ENCODE measurements at regions not wholly inside any gene's neighbourhood (a gene's known extent, or its start where the extent isn't known, plus 50 kb on each side); places are given as distances from the start of the nearest gene placed in this dataset.

DNA sequence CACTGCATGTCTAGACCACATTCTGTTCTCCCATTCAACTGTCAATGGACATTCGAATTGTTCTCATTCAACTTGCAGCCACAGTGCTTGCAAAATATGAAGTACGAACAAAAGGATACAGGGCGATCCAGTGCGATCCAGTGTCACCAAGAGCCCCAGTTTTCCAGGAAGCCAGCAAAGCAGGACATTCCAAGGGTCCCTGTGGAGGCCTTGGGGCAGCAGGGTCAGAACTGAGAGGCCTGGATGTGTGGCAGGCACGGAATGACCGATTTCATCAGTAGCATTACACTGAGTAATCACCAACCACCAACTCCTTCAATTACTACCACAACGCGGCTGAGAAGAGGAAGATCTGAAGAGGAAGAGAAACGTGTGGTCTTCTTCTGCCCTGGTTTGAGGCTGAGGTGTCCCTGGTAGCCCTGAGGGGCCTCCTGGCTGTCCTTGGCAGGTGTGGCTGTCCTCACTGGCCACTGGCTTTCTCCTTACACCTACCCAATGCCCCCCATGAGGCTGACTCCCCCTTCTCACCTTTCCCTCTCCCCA lies 172.7 kb upstream of the FHL2 start:
- no peak for DNase-seq (ENCODE audit: low read depth in 2 of 2)
- Histone ChIP-seq H3K36me3 (ENCODE audit: control insufficient read depth, insufficient read depth, low read length) (no peaks in the 10 kb centered on the region), H2AFZ (ENCODE audit: low read length) (no peak overlapping the region), H3K9me3 (ENCODE audit: control insufficient read depth, insufficient read depth, low read depth, low read length) (no peaks in the 10 kb centered on the region), H3K27ac (ENCODE audit: insufficient read depth, low read length) (no peak overlapping the region), H3K4me1 (ENCODE audit: control insufficient read depth, extremely low read depth, insufficient read depth, low read length) (no peaks in the 10 kb centered on the region), H3K4me3 (replicated peaks in 1 of 4; ENCODE audit: control extremely low read depth in 1 of 4, insufficient read depth in 1 of 4, low read depth in 3 of 4, low read length in 4 of 4) (no peak overlapping the region), H3K4me2 (ENCODE audit: extremely low read depth, insufficient read depth, low read length) (no peak overlapping the region), H3K79me2 (ENCODE audit: control insufficient read depth, insufficient read depth, low read length) (no peaks in the 10 kb centered on the region), H3K27me3 (ENCODE audit: control insufficient read depth, insufficient read depth, low read length) (peaks cover 3% of the 10 kb centered on the region), H3K9ac (ENCODE audit: insufficient read depth, low read length) (no peak overlapping the region), H4K20me1 (ENCODE audit: control insufficient read depth, extremely low read depth, insufficient read depth, low read length) (no peaks in the 10 kb centered on the region)
- no peak for TF ChIP-seq EZH2 (IDR thresholded peaks at IDR 0.05; ENCODE audit: low read length, missing control alignments)
- TF ChIP-seq CTCF (conservative IDR thresholded peaks at IDR 0.05 in 1 of 2, IDR thresholded peaks at IDR 0.05 in 1 of 2; ENCODE audit: low read depth in 1 of 2, low read length in 2 of 2), result no peak

DNA sequence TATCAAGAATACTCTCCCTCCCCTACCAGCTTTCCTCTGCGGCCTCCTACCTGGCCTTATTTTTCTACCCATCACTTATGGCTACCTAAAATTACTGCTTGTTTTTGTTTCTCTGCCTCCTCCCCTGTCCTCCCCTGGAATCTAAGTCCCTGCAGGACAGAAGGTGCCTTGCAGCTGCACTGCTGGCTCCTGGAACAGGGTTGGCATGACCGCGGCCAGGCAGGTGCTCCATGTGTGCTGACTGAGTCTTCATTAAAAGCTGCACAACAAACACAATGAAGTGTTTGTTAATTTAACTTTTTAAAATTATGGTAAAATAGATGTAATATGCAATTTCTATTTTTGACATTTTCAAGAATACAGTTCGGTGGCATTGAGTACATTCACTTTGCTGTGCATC lies 171.9 kb upstream of the FHL2 start:
- Histone ChIP-seq H3K4me1 (ENCODE audit: control insufficient read depth, extremely low read depth, insufficient read depth, low read length) (no peaks in the 10 kb centered on the region), H3K9ac (ENCODE audit: insufficient read depth, low read length) (no peak overlapping the region), H3K27me3 (ENCODE audit: control insufficient read depth, insufficient read depth, low read length) (peaks cover 5% of the 10 kb centered on the region), H3K4me2 (ENCODE audit: extremely low read depth, insufficient read depth, low read length) (no peak overlapping the region), H3K79me2 (ENCODE audit: control insufficient read depth, insufficient read depth, low read length) (no peaks in the 10 kb centered on the region), H3K4me3 (replicated peaks in 1 of 4; ENCODE audit: control extremely low read depth in 1 of 4, insufficient read depth in 1 of 4, low read depth in 3 of 4, low read length in 4 of 4) (no peak overlapping the region), H3K36me3 (ENCODE audit: control insufficient read depth, insufficient read depth, low read length) (no peaks in the 10 kb centered on the region), H3K9me3 (ENCODE audit: control insufficient read depth, insufficient read depth, low read depth, low read length) (no peaks in the 10 kb centered on the region), H3K27ac (ENCODE audit: insufficient read depth, low read length) (no peak overlapping the region), H4K20me1 (ENCODE audit: control insufficient read depth, extremely low read depth, insufficient read depth, low read length) (no peaks in the 10 kb centered on the region), H2AFZ (ENCODE audit: low read length) (no peak overlapping the region)
- no peak for DNase-seq (ENCODE audit: low read depth in 2 of 2)
- TF ChIP-seq CTCF (conservative IDR thresholded peaks at IDR 0.05 in 1 of 2, IDR thresholded peaks at IDR 0.05 in 1 of 2; ENCODE audit: low read depth in 1 of 2, low read length in 2 of 2) (no peak), EZH2 (IDR thresholded peaks at IDR 0.05; ENCODE audit: low read length, missing control alignments) (no peak)

DNA sequence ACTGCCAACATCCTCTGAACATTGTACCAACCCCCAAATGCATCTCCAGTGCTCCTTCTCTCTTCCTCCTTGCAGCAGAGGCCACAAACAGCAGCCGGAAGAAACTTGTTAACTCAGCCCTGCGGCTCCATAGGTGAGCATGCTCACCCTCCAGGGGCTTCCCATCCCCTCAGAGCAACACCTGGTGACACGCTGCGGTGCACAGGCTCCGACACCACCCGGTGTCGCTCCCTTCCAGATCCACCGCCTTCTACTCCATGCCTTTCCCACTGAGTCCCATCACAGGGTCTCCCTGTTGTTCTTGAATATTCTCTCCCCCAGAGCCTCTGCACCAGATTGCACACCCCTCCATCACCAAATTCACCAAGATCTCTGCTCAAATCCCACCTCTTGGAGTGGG lies 171.5 kb upstream of the FHL2 start:
- no peak for DNase-seq (ENCODE audit: low read depth in 2 of 2)
- H3K4me2 ChIP-seq (ENCODE audit: extremely low read depth, insufficient read depth, low read length), result no peak overlapping the region
- H3K27me3 ChIP-seq (ENCODE audit: control insufficient read depth, insufficient read depth, low read length), result peaks cover 5% of the 10 kb centered on the region
- H3K4me1 ChIP-seq (ENCODE audit: control insufficient read depth, extremely low read depth, insufficient read depth, low read length), result no peaks in the 10 kb centered on the region
- H3K27ac ChIP-seq (ENCODE audit: insufficient read depth, low read length), result no peak overlapping the region
- no peak overlapping the region for H2AFZ ChIP-seq (ENCODE audit: low read length)
- H3K36me3 ChIP-seq (ENCODE audit: control insufficient read depth, insufficient read depth, low read length), result no peaks in the 10 kb centered on the region
- H3K4me3 ChIP-seq (replicated peaks in 1 of 4; ENCODE audit: control extremely low read depth in 1 of 4, insufficient read depth in 1 of 4, low read depth in 3 of 4, low read length in 4 of 4), result no peak overlapping the region
- no peaks in the 10 kb centered on the region for H4K20me1 ChIP-seq (ENCODE audit: control insufficient read depth, extremely low read depth, insufficient read depth, low read length)
- H3K9ac ChIP-seq (ENCODE audit: insufficient read depth, low read length), result no peak overlapping the region
- no peaks in the 10 kb centered on the region for H3K79me2 ChIP-seq (ENCODE audit: control insufficient read depth, insufficient read depth, low read length)
- H3K9me3 ChIP-seq (ENCODE audit: control insufficient read depth, insufficient read depth, low read depth, low read length), result no peaks in the 10 kb centered on the region
- TF ChIP-seq CTCF (conservative IDR thresholded peaks at IDR 0.05 in 1 of 2, IDR thresholded peaks at IDR 0.05 in 1 of 2; ENCODE audit: low read depth in 1 of 2, low read length in 2 of 2), result no peak
- no peak for TF ChIP-seq EZH2 (IDR thresholded peaks at IDR 0.05; ENCODE audit: low read length, missing control alignments)
